PFSK-1 (cell line): ENCODE measurements at regions not wholly inside any gene's neighbourhood (a gene's known extent, or its start where the extent isn't known, plus 50 kb on each side); places are given as distances from the start of the nearest gene placed in this dataset.

Experiments used
- POLR2AphosphoS5 ChIP-seq: IDR thresholded peaks from 2 replicates; pipeline ENCODE4 v1.6.1; 2012; ENCODE audit warnings: low read depth, mild to moderate bottlenecking, control low read depth, low read length, moderate library complexity
- REST ChIP-seq, 2 experiments: IDR thresholded peaks; 2 replicates each; pipeline versions ENCODE4 v1.6.1 to v1.8.0; 2011 to 2012; ENCODE audit warnings: low read depth in 2 of 2, low read length in 2 of 2, control low read depth in 1 of 2, inconsistent platforms in 1 of 2, mild to moderate bottlenecking in 1 of 2, moderate library complexity in 1 of 2; ENCODE audit not compliant: insufficient read depth in 1 of 2
- SIN3A ChIP-seq: IDR thresholded peaks from 2 replicates; pipeline ENCODE4 v1.6.1; 2012; ENCODE audit warnings: mild to moderate bottlenecking, low read length, moderate library complexity, borderline replicate concordance; ENCODE audit not compliant: insufficient read depth
- TAF1 ChIP-seq: IDR thresholded peaks from 2 replicates; pipeline ENCODE4 v1.6.1; 2012; ENCODE audit warnings: low read length, control low read depth, borderline replicate concordance; ENCODE audit not compliant: insufficient read depth

- TF ChIP-seq TAF1 (no peak), REST (IDR thresholded peaks at IDR 0.05; ENCODE audit: insufficient read depth in 1 of 2, low read depth in 2 of 2, low read length in 2 of 2) (no peak), POLR2AphosphoS5 (no peak), SIN3A (no peak)
Measured at GRCh38 chr10:8346861-8347260, 292.4 kb downstream of the GATA3 start.
